ENCODE measurements at regions not wholly inside any gene's neighbourhood (a gene's known extent, or its start where the extent isn't known, plus 50 kb on each side); places are given as distances from the start of the nearest gene placed in this dataset.
"Not testable (repeated sequence)": the region's sequence is repeated elsewhere in the genome, so short reads cannot be mapped to it uniquely, and the experiment has no call there.

DNA sequence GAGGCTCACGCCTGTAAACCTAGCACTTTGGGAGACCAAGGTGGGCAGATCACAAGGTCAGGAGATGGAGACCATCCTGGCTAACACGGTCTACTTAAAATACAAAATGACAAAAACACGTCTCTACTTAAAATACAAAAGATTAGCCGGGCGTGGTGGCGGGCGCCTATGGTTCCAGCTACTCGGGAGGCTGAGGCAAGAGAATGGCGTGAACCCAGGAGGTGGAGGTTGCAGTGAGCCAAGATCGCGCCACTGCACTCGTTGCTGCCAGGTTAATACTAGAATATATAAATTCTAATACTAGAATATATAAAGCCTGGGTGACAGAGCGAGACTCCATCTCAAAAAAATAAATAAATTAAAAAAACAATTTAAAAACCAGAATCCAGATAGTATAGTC lies 588.7 kb upstream of the CDH7 start:
- no CpG with 5 or more reads among the region's 13 CpGs for WGBS, 2 donors (ENCODE audit: extremely low coverage in 2 of 2, insufficient read length in 2 of 2, insufficient replicate concordance in 1 of 2)
- not testable (repeated sequence) for H2BK5ac ChIP-seq (ENCODE audit: low read length); H2BK120ac ChIP-seq (ENCODE audit: low read depth, low read length); H3K4ac ChIP-seq (ENCODE audit: low read length); H3K4me3 ChIP-seq (ENCODE audit: low read length in 2 of 2); H3K18ac ChIP-seq (ENCODE audit: low read length); H3K9ac ChIP-seq (ENCODE audit: low read depth, low read length, poor library complexity); H2AFZ ChIP-seq (ENCODE audit: low read length); H4K8ac ChIP-seq (ENCODE audit: low read depth, low read length); H3K27me3 ChIP-seq (ENCODE audit: control insufficient read depth in 3 of 3, insufficient read depth in 3 of 3, low read depth in 1 of 3, low read length in 3 of 3); H3K27ac ChIP-seq (replicated peaks; ENCODE audit: low read length); H3K4me2 ChIP-seq (ENCODE audit: insufficient read depth, low read length, poor library complexity, severe bottlenecking); H2BK12ac ChIP-seq (ENCODE audit: low read length); H4K91ac ChIP-seq (ENCODE audit: low read depth, low read length, poor library complexity); H3K4me1 ChIP-seq (ENCODE audit: control insufficient read depth in 2 of 2, insufficient read depth in 1 of 2, low read depth in 1 of 2, low read length in 2 of 2); H3K9me3 ChIP-seq (replicated peaks in 1 of 2; ENCODE audit: control insufficient read depth in 2 of 2, insufficient read depth in 1 of 2, low read depth in 1 of 2, low read length in 2 of 2); H2BK15ac ChIP-seq (ENCODE audit: low read length); H2AK5ac ChIP-seq (ENCODE audit: low read depth, low read length); H3K36me3 ChIP-seq (replicated peaks in 1 of 2; ENCODE audit: control insufficient read depth in 2 of 2, insufficient read depth in 2 of 2, low read length in 2 of 2); H3K79me1 ChIP-seq (ENCODE audit: low read depth, low read length); DNase-seq (ENCODE audit: low spot score); H3K14ac ChIP-seq (ENCODE audit: low read length); H3K23ac ChIP-seq (ENCODE audit: low read depth, low read length, poor library complexity)

DNA sequence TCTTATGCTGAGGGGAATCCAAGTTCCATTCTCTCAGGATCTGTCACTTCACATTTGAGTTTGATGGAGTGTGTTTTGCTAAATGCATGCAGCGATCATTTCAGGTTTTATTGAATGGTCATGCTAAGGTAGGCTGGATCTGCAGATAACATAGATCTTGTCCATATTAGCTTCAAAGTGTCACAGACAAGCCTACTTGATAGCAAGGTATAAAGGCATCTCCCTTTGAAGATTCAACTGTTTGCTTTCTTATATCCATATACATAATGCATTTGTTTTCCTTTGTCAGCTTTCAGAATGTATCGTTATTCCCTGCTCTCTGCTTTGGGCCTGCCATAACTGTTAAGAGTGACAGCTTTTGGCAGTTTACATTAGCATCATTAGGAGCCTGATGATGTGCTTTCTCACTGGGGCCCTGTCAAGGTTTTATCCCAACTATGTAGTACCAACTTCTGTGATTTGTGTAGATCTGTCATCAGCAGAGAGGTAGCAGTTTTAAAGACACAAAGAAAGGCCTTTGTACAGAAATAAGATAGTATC lies 604.3 kb upstream of the CDH7 start:
- Histone ChIP-seq H3K79me1 (ENCODE audit: low read depth, low read length) (no peaks in the 10 kb centered on the region), H3K4ac (ENCODE audit: low read length) (no peak overlapping the region), H3K36me3 (replicated peaks in 1 of 2; ENCODE audit: control insufficient read depth in 2 of 2, insufficient read depth in 2 of 2, low read length in 2 of 2) (no peaks in the 10 kb centered on the region), H3K18ac (ENCODE audit: low read length) (no peak overlapping the region), H3K9me3 (replicated peaks in 1 of 2; ENCODE audit: control insufficient read depth in 2 of 2, insufficient read depth in 1 of 2, low read depth in 1 of 2, low read length in 2 of 2) (no peaks in the 10 kb centered on the region), H3K4me2 (ENCODE audit: insufficient read depth, low read length, poor library complexity, severe bottlenecking) (no peak overlapping the region), H2AFZ (ENCODE audit: low read length) (no peak overlapping the region), H3K9ac (ENCODE audit: low read depth, low read length, poor library complexity) (no peak overlapping the region), H3K4me1 (ENCODE audit: control insufficient read depth in 2 of 2, insufficient read depth in 1 of 2, low read depth in 1 of 2, low read length in 2 of 2) (no peaks in the 10 kb centered on the region), H2BK12ac (ENCODE audit: low read length) (no peak overlapping the region), H2BK120ac (ENCODE audit: low read depth, low read length) (no peak overlapping the region), H3K23ac (ENCODE audit: low read depth, low read length, poor library complexity) (no peak overlapping the region), H3K4me3 (ENCODE audit: low read length in 2 of 2) (no peak overlapping the region), H2AK5ac (ENCODE audit: low read depth, low read length) (no peak overlapping the region), H3K27me3 (ENCODE audit: control insufficient read depth in 3 of 3, insufficient read depth in 3 of 3, low read depth in 1 of 3, low read length in 3 of 3) (no peaks in the 10 kb centered on the region), H3K14ac (ENCODE audit: low read length) (no peak overlapping the region), H2BK5ac (ENCODE audit: low read length) (no peak overlapping the region), H2BK15ac (ENCODE audit: low read length) (no peak overlapping the region), H4K8ac (ENCODE audit: low read depth, low read length) (no peak overlapping the region), H3K27ac (replicated peaks; ENCODE audit: low read length) (no peak overlapping the region), H4K91ac (ENCODE audit: low read depth, low read length, poor library complexity) (no peak overlapping the region)
- no CpG with 5 or more reads among the region's 2 CpGs for WGBS, 2 donors (ENCODE audit: extremely low coverage in 2 of 2, insufficient read length in 2 of 2, insufficient replicate concordance in 1 of 2)
- DNase-seq (ENCODE audit: low spot score): no peak

DNA sequence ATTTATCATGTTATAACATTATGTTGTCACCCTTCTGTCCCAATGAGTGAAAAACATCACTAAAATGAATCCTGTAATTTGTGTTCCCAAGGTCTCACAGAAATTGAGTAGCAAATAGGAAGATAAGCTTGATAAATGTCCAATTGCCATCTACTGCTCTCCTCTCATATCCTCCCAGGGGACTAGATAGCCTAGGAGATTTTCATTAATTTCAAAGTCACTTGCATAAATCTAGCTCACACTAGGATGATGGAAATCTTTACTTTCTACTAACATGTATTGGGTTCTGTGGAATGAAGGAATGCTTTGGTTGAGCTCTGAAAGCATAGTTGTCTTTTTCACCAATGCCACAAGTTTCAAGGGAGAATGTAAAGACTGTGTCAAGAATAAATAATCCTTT lies 605.5 kb upstream of the CDH7 start:
- no peaks in the 10 kb centered on the region for H3K4me1 ChIP-seq (ENCODE audit: control insufficient read depth in 2 of 2, insufficient read depth in 1 of 2, low read depth in 1 of 2, low read length in 2 of 2)
- no peaks in the 10 kb centered on the region for H3K79me1 ChIP-seq (ENCODE audit: low read depth, low read length)
- no peak overlapping the region for H3K23ac ChIP-seq (ENCODE audit: low read depth, low read length, poor library complexity)
- DNase-seq (ENCODE audit: low spot score): no peak
- H4K91ac ChIP-seq (ENCODE audit: low read depth, low read length, poor library complexity): no peak overlapping the region
- H4K8ac ChIP-seq (ENCODE audit: low read depth, low read length): no peak overlapping the region
- no peaks in the 10 kb centered on the region for H3K27me3 ChIP-seq (ENCODE audit: control insufficient read depth in 3 of 3, insufficient read depth in 3 of 3, low read depth in 1 of 3, low read length in 3 of 3)
- no peaks in the 10 kb centered on the region for H3K9me3 ChIP-seq (replicated peaks in 1 of 2; ENCODE audit: control insufficient read depth in 2 of 2, insufficient read depth in 1 of 2, low read depth in 1 of 2, low read length in 2 of 2)
- no peak overlapping the region for H2AFZ ChIP-seq (ENCODE audit: low read length)
- no peak overlapping the region for H3K9ac ChIP-seq (ENCODE audit: low read depth, low read length, poor library complexity)
- H3K18ac ChIP-seq (ENCODE audit: low read length): no peak overlapping the region
- no peak overlapping the region for H2BK15ac ChIP-seq (ENCODE audit: low read length)
- no peak overlapping the region for H2AK5ac ChIP-seq (ENCODE audit: low read depth, low read length)
- no peak overlapping the region for H3K27ac ChIP-seq (replicated peaks; ENCODE audit: low read length)
- H3K14ac ChIP-seq (ENCODE audit: low read length): no peak overlapping the region
- H2BK12ac ChIP-seq (ENCODE audit: low read length): no peak overlapping the region
- no peak overlapping the region for H2BK120ac ChIP-seq (ENCODE audit: low read depth, low read length)
- no peaks in the 10 kb centered on the region for H3K36me3 ChIP-seq (replicated peaks in 1 of 2; ENCODE audit: control insufficient read depth in 2 of 2, insufficient read depth in 2 of 2, low read length in 2 of 2)
- H3K4ac ChIP-seq (ENCODE audit: low read length): no peak overlapping the region
- H2BK5ac ChIP-seq (ENCODE audit: low read length): no peak overlapping the region
- no peak overlapping the region for H3K4me3 ChIP-seq (ENCODE audit: low read length in 2 of 2)
- no peak overlapping the region for H3K4me2 ChIP-seq (ENCODE audit: insufficient read depth, low read length, poor library complexity, severe bottlenecking)

DNA sequence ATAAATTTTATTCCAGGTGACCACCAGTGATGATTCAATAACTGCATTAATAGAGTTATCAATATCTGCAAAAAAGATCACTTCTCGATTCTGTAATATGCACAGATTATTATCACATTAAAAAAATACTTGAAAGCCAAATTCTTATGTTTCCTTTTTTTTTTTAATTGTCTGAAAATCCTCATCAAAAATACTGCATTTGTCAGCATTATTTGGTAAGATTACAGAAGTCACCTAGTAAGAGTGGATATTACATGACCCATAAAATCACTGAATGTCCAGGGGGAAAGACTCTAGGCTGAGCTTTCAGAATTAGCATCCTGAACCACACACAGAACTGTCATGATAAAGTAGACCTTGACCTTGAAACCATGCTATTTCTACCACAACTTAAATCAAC lies 617.2 kb upstream of the CDH7 start:
- Histone ChIP-seq H4K91ac (ENCODE audit: low read depth, low read length, poor library complexity) (no peak overlapping the region), H3K14ac (ENCODE audit: low read length) (no peak overlapping the region), H2BK5ac (ENCODE audit: low read length) (no peak overlapping the region), H3K27me3 (ENCODE audit: control insufficient read depth in 3 of 3, insufficient read depth in 3 of 3, low read depth in 1 of 3, low read length in 3 of 3) (no peaks in the 10 kb centered on the region), H3K4me3 (ENCODE audit: low read length in 2 of 2) (no peak overlapping the region), H2BK12ac (ENCODE audit: low read length) (no peak overlapping the region), H3K9me3 (replicated peaks in 1 of 2; ENCODE audit: control insufficient read depth in 2 of 2, insufficient read depth in 1 of 2, low read depth in 1 of 2, low read length in 2 of 2) (no peaks in the 10 kb centered on the region), H3K4ac (ENCODE audit: low read length) (no peak overlapping the region), H2AFZ (ENCODE audit: low read length) (no peak overlapping the region), H3K4me2 (ENCODE audit: insufficient read depth, low read length, poor library complexity, severe bottlenecking) (no peak overlapping the region), H2BK120ac (ENCODE audit: low read depth, low read length) (no peak overlapping the region), H3K9ac (ENCODE audit: low read depth, low read length, poor library complexity) (no peak overlapping the region), H3K27ac (replicated peaks; ENCODE audit: low read length) (no peak overlapping the region), H3K18ac (ENCODE audit: low read length) (no peak overlapping the region), H2BK15ac (ENCODE audit: low read length) (no peak overlapping the region), H2AK5ac (ENCODE audit: low read depth, low read length) (no peak overlapping the region), H3K36me3 (replicated peaks in 1 of 2; ENCODE audit: control insufficient read depth in 2 of 2, insufficient read depth in 2 of 2, low read length in 2 of 2) (no peaks in the 10 kb centered on the region), H4K8ac (ENCODE audit: low read depth, low read length) (no peak overlapping the region), H3K4me1 (ENCODE audit: control insufficient read depth in 2 of 2, insufficient read depth in 1 of 2, low read depth in 1 of 2, low read length in 2 of 2) (no peaks in the 10 kb centered on the region), H3K23ac (ENCODE audit: low read depth, low read length, poor library complexity) (no peak overlapping the region), H3K79me1 (ENCODE audit: low read depth, low read length) (no peaks in the 10 kb centered on the region)
- no peak for DNase-seq (ENCODE audit: low spot score)
- no CpG with 5 or more reads among the region's 1 CpG for WGBS, 2 donors (ENCODE audit: extremely low coverage in 2 of 2, insufficient read length in 2 of 2, insufficient replicate concordance in 1 of 2)
